SK-N-SH treated with all-trans-retinoic acid at 6 μM for 48 hours (cell line): ENCODE measurements at regions not wholly inside any gene's neighbourhood (a gene's known extent, or its start where the extent isn't known, plus 50 kb on each side); places are given as distances from the start of the nearest gene placed in this dataset.

Experiments used
- ARNTL ChIP-seq: fragments of 450-650 bp; formaldehyde crosslinking; IDR thresholded peaks from 2 replicates; pipeline ENCODE4 v1.5.0; 2020; ENCODE audit warnings: low read depth, mild to moderate bottlenecking, moderate library complexity, borderline replicate concordance
- CREB5 ChIP-seq: fragments of 250-450 bp; sonication (Bioruptor Pico); IDR thresholded peaks from 2 replicates; pipeline ENCODE4 v1.5.1; 2020; ENCODE audit warnings: low read depth, mild to moderate bottlenecking, moderate library complexity
- CSDC2 ChIP-seq: fragments of 250-450 bp; sonication (Bioruptor Pico); IDR thresholded peaks from 2 replicates; pipeline ENCODE4 v1.5.0; 2020; ENCODE audit warnings: mild to moderate bottlenecking, moderate library complexity
- GLIS3 ChIP-seq: fragments of 250-450 bp; sonication (Bioruptor Pico); IDR thresholded peaks from 2 replicates; pipeline ENCODE4 v1.5.0; 2020; ENCODE audit warnings: mild to moderate bottlenecking, moderate library complexity
- RARB ChIP-seq: fragments of 250-450 bp; sonication (Bioruptor Pico); IDR thresholded peaks from 2 replicates; pipeline ENCODE4 v1.8.0; 2021; ENCODE audit warnings: mild to moderate bottlenecking, moderate library complexity
- ZNF8 ChIP-seq: fragments of 450-650 bp; formaldehyde crosslinking; IDR thresholded peaks from 2 replicates; pipeline ENCODE4 v1.5.0; 2020; ENCODE audit warnings: mild to moderate bottlenecking, moderate library complexity

DNA sequence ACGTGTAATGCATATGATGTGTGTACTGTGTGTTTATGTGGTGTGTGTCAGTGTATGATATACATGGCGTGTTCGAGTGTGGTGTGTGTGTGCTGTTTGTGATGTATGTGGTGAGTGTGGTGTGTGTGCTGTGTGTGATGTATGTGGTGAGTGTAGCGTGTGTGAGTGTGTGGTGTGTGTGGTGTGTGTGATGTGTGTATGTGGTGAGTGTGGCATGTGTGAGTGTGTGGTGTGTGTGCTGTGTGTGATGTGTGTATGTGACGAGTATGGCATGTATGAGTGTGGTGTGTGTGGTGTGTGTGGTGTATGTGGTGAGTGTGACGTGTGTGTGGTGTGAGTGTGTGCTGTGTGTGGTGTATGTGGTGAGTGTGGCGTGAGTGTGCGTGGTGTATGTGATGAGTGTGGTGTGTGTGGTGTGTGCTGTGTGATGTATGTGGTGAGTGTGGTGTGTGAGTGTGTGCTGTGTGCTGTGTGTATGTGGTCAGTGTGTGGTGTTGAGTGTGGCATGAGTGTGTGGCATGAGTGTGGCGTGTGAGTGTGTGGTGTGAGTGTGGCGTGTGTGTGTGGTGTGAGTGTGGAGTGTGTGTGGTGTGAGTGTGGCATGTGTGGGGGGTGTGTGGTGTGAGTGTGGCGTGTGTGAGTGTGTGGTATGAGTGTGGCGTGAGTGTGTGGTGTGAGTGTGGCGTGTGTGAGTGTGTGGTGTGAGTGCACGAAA, 56.8 kb upstream of the CKS2 start:
- TF ChIP-seq ARNTL (CRISPR knock-in tag) (no peak), CREB5 (CRISPR knock-in tag) (no peak), GLIS3 (no peak), RARB (CRISPR knock-in tag) (no peak), ZNF8 (no peak), CSDC2 (CRISPR knock-in tag) (no peak)
